Brain microvascular endothelial cell (primary cell): ENCODE measurements at regions not wholly inside any gene's neighbourhood (a gene's known extent, or its start where the extent isn't known, plus 50 kb on each side); places are given as distances from the start of the nearest gene placed in this dataset.
"Not testable (repeated sequence)": the region's sequence is repeated elsewhere in the genome, so short reads cannot be mapped to it uniquely, and the experiment has no call there.

Experiments
- DNase-seq: peaks from one replicate; pipeline ENCODE4 v3.0.0-alpha.2; 2020
- H3K27ac ChIP-seq: fragments of 250-450 bp; sonication (Bioruptor Pico); 2 replicates; pipeline ENCODE4 v1.5.1; 2020; ENCODE audit warnings: mild to moderate bottlenecking, moderate library complexity
- H3K27me3 ChIP-seq: fragments of 250-450 bp; sonication (Bioruptor Pico); replicated peaks from 2 replicates; pipeline ENCODE4 v1.5.1; 2020; ENCODE audit warnings: mild to moderate bottlenecking
- H3K36me3 ChIP-seq: fragments of 250-450 bp; sonication (Bioruptor Pico); replicated peaks from 2 replicates; pipeline ENCODE4 v1.5.1; 2020; ENCODE audit warnings: mild to moderate bottlenecking
- H3K4me3 ChIP-seq: 2 replicates; pipeline ENCODE4 v1.5.1; 2011; ENCODE audit warnings: low read depth, mild to moderate bottlenecking, control low read depth, low read length, moderate library complexity
- in situ Hi-C: cut with HindIII; loops from 2 replicates; pipeline ENCODE4 v1.10.0; 2017; ENCODE audit warnings: low sequenced_read_pairs, low pct_ligation_motif_present
- TF ChIP-seq, protein P1 (sequence below): IDR thresholded peaks from 2 replicates; pipeline ENCODE4 v1.5.1; 2011; ENCODE audit warnings: low read depth, mild to moderate bottlenecking, moderate library complexity, low read length, control low read depth, inconsistent platforms; ENCODE audit errors: missing control alignments

DNA sequence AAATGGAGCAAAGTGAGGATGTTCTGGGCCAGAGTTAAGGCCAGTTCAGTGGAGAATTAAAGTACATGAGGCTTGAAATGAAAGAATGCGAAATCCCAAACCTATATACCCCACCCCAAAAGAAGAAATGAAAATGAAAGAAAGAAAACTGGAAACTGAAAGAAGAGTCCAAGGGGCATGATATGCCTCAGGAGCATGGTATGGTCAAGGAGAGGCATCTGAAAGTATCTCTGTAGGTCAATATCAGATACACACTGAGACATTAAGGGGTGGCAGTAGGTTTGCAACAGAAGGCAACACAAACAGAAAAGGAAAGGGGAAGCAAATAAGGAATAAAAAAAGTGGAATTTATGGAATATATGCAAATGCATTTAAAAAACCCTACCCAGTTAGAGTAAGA is 166.5 kb downstream of the COG6 start:
- Histone ChIP-seq H3K27me3 (no peaks in the 10 kb centered on the region), H3K4me3 (no peak overlapping the region), H3K36me3 (no peaks in the 10 kb centered on the region), H3K27ac (no peak overlapping the region)
- TF ChIP-seq, protein P1, sequence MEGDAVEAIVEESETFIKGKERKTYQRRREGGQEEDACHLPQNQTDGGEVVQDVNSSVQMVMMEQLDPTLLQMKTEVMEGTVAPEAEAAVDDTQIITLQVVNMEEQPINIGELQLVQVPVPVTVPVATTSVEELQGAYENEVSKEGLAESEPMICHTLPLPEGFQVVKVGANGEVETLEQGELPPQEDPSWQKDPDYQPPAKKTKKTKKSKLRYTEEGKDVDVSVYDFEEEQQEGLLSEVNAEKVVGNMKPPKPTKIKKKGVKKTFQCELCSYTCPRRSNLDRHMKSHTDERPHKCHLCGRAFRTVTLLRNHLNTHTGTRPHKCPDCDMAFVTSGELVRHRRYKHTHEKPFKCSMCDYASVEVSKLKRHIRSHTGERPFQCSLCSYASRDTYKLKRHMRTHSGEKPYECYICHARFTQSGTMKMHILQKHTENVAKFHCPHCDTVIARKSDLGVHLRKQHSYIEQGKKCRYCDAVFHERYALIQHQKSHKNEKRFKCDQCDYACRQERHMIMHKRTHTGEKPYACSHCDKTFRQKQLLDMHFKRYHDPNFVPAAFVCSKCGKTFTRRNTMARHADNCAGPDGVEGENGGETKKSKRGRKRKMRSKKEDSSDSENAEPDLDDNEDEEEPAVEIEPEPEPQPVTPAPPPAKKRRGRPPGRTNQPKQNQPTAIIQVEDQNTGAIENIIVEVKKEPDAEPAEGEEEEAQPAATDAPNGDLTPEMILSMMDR = no peak
- in situ Hi-C loops = no loop called here
- no peak for DNase-seq

GRCh38 chr13:39822437-39822836 is 167.0 kb downstream of the COG6 start:
- in situ Hi-C loops = no loop called here
- no peaks in the 10 kb centered on the region for H3K27me3 ChIP-seq
- peak; percentile 27 for DNase-seq
- TF ChIP-seq, protein P1 = no peak
- H3K36me3 ChIP-seq = no peaks in the 10 kb centered on the region
- H3K27ac ChIP-seq = no peak overlapping the region
- H3K4me3 ChIP-seq = no peak overlapping the region

DNA sequence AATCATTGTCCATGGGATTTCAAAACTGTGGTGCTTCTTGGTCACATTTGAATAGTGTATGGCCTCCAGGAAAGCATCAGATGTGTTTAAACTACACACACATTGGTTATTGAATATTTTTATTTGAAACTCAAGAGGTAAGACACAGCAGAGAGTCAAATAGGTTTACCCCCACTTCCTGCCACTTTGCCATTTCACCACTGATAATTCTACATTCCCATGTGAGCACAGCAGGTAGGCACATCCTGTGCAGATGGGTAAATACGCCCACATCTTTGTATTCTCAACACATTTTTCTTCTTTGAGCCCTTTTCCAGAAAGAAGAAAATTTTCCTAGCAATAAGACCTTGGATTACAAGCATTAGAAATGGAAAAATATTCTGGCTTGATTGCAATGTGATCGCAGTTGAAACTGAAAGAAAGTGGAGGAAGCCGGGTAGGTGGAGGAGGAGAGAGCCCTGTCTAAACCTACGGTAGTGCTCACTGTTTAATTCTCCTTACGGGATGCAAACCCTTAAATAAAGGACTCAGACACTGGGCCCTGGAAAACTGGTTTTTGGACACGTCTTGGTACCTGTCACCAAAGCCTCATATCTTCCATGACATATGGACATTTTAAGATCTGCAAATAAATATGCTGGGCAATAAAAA is 167.7 kb downstream of the COG6 start:
- Histone ChIP-seq H3K27me3 (no peaks in the 10 kb centered on the region), H3K4me3 (no peak overlapping the region), H3K27ac (no peak overlapping the region), H3K36me3 (no peaks in the 10 kb centered on the region)
- in situ Hi-C loops = no loop called here
- TF ChIP-seq, protein P1 = no peak
- no peak for DNase-seq

DNA sequence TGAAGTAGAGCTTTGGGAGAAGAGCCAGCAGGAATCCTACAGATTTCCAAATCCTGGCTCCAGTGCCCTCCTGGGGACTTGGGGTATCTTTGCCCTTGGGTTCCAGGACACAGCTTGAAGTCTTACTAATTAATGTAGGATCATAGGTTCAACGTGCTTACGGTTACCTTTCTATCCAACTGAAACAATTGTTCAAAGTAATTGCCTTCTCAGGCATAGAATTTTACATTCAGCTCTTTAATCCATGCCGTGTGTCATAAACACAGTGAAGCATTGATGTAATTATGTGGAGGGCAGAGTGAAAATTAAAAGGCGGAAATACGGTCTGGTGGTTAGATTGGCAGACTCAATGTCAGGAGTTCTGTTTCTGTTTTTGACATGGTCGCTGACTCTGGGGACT is 170.4 kb downstream of the COG6 start:
- no peaks in the 10 kb centered on the region for H3K36me3 ChIP-seq
- in situ Hi-C loops = no loop called here
- no peak for DNase-seq
- no peak overlapping the region for H3K4me3 ChIP-seq
- TF ChIP-seq, protein P1 = no peak
- H3K27ac ChIP-seq = no peak overlapping the region
- H3K27me3 ChIP-seq = no peaks in the 10 kb centered on the region

DNA sequence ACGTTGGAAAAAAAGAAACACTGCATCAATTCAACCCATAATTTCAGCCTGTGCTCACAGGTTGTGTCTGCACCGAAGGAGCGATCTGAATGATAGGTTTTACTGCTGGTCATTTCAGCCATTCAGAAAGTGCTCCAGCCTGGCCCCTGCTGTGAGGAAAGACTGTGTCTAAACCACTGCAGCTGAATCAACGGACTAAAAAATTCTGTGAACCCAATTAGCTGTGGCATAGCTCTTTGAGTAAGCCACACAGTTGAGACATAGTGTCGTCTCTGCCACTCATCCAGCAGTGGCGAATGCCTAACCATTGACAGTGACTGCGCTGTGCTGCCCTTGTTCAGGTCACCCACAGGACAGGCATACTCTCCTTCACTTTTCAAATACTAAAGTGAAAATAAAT is 179.8 kb downstream of the COG6 start:
- in situ Hi-C loops = no loop called here
- no peaks in the 10 kb centered on the region for H3K27me3 ChIP-seq
- H3K36me3 ChIP-seq = no peaks in the 10 kb centered on the region
- H3K4me3 ChIP-seq = peak overlapping the region; percentile 31
- DNase-seq = peak; percentile 48
- H3K27ac ChIP-seq = no peak overlapping the region
- TF ChIP-seq, protein P1 = no peak

- Histone ChIP-seq H3K27me3 (no peaks in the 10 kb centered on the region), H3K36me3 (no peaks in the 10 kb centered on the region), H3K27ac (no peak overlapping the region), H3K4me3 (no peak overlapping the region)
- in situ Hi-C loops = no loop called here
- DNase-seq = no peak
- TF ChIP-seq, protein P1 = no peak
Measured at GRCh38 chr13:39836038-39836437, 180.6 kb downstream of the COG6 start.

DNA sequence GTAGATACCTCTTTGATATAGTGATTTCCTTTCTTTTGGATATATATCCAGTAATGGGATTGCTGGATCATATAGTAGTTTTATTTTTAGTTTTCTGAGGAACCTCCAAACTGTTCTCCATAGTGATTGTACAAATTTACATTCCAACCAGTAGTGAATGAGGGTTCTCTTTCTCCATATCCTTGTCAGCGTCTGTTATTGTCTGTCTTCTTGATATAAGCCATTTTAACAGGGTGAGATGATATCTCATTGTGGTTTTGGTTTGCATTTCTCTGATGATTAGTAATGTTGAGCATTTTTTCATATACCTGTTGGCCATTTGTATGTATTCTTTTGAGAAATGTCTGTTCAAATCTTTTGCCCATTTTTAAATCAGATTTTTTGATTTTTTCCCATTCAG is 182.4 kb downstream of the COG6 start:
- H3K27me3 ChIP-seq, DNase-seq, H3K27ac ChIP-seq, H3K36me3 ChIP-seq, H3K4me3 ChIP-seq, in situ Hi-C loops: not testable (repeated sequence)
